WTC11 (cell line): ENCODE measurements at regions not wholly inside any gene's neighbourhood (a gene's known extent, or its start where the extent isn't known, plus 50 kb on each side); places are given as distances from the start of the nearest gene placed in this dataset.

Source experiments
- ATAC-seq: fragments of 200-7000 bp; cut with Tn5 transposase; 2 replicates; pipeline ENCODE4 v1.10.0; 2021; ENCODE audit warnings: mild to moderate bottlenecking, moderate library complexity
- CTCF ChIA-PET: fragments of 300-600 bp; sonication (Branson Sonifier 250); formaldehyde crosslinking; loops from one replicate; lab custom pipeline; 2021; ENCODE audit warnings: antibody characterized with exemption; lab: Charles Lee
- POLR2A ChIA-PET: fragments of 350-600 bp; sonication (Branson Sonifier 250); formaldehyde crosslinking; loops from one replicate; lab custom pipeline; 2021; ENCODE audit warnings: antibody characterized with exemption; lab: Charles Lee
- DNase-seq: peaks from one replicate; pipeline ENCODE4 v3.0.0; 2021; ENCODE audit warnings: low spot score
- H3K27ac Mint-ChIP-seq: 2 replicates; pipeline ENCODE4 v1.8.0; 2021; ENCODE audit warnings: mixed read lengths
- H3K27me3 Mint-ChIP-seq: 2 replicates; pipeline ENCODE4 v1.8.0; 2021; ENCODE audit warnings: low read depth, mild to moderate bottlenecking, moderate library complexity, mixed read lengths
- H3K36me3 Mint-ChIP-seq: 2 replicates; pipeline ENCODE4 v1.8.0; 2021; ENCODE audit warnings: mixed read lengths
- H3K4me1 Mint-ChIP-seq: 2 replicates; pipeline ENCODE4 v1.8.0; 2022; ENCODE audit warnings: mixed read lengths
- H3K4me3 Mint-ChIP-seq: 2 replicates; pipeline ENCODE4 v1.8.0; 2021; ENCODE audit warnings: mild to moderate bottlenecking, moderate library complexity, mixed read lengths
- H3K9me3 Mint-ChIP-seq: 2 replicates; pipeline ENCODE4 v1.8.0; 2021; ENCODE audit warnings: mixed read lengths
- AR ChIP-seq: fragments of 250-450 bp; sonication (Bioruptor Pico); IDR thresholded peaks from 2 replicates; pipeline ENCODE4 v1.9.0; 2021; ENCODE audit warnings: mild to moderate bottlenecking
- ATF1 ChIP-seq: sonication (generic); formaldehyde crosslinking; IDR thresholded peaks from 2 replicates; pipeline ENCODE4 v1.8.1; 2023; ENCODE audit warnings: mild to moderate bottlenecking, moderate library complexity, missing genetic modification reagents
- ATF3 ChIP-seq: sonication (generic); formaldehyde crosslinking; conservative IDR thresholded peaks from 2 replicates; pipeline ENCODE4 v1.8.1; 2022; ENCODE audit warnings: mild to moderate bottlenecking, missing genetic modification reagents
- CBFB ChIP-seq: sonication (generic); formaldehyde crosslinking; IDR thresholded peaks from 2 replicates; pipeline ENCODE4 v1.8.1; 2022; ENCODE audit warnings: mild to moderate bottlenecking, low read depth, missing genetic modification reagents
- CDX4 ChIP-seq: fragments of 250-450 bp; sonication (Bioruptor Pico); IDR thresholded peaks from 2 replicates; pipeline ENCODE4 v1.9.0; 2021; ENCODE audit warnings: moderate library complexity, mild to moderate bottlenecking, inconsistent platforms, borderline replicate concordance
- E2F1 ChIP-seq: sonication (generic); formaldehyde crosslinking; IDR thresholded peaks from 2 replicates; pipeline ENCODE4 v1.8.0; 2022; ENCODE audit warnings: mild to moderate bottlenecking, missing genetic modification reagents
- E2F5 ChIP-seq: sonication (generic); formaldehyde crosslinking; IDR thresholded peaks from 2 replicates; pipeline ENCODE4 v1.8.1; 2022; ENCODE audit warnings: mild to moderate bottlenecking, moderate library complexity, missing genetic modification reagents
- EMX1 ChIP-seq: fragments of 250-450 bp; sonication (Bioruptor Pico); IDR thresholded peaks from 2 replicates; pipeline ENCODE4 v1.8.0; 2021; ENCODE audit warnings: mild to moderate bottlenecking
- ETV6 ChIP-seq: sonication (generic); formaldehyde crosslinking; IDR thresholded peaks from 2 replicates; pipeline ENCODE4 v1.8.1; 2022; ENCODE audit warnings: mild to moderate bottlenecking, missing genetic modification reagents
- FOXJ3 ChIP-seq: sonication (generic); formaldehyde crosslinking; IDR thresholded peaks from 2 replicates; pipeline ENCODE4 v1.9.0; 2021; ENCODE audit warnings: missing genetic modification reagents, mild to moderate bottlenecking, borderline replicate concordance
- FOXP1 ChIP-seq: sonication (generic); formaldehyde crosslinking; IDR thresholded peaks from 2 replicates; pipeline ENCODE4 v1.8.0; 2022; ENCODE audit warnings: missing genetic modification reagents, mild to moderate bottlenecking, moderate library complexity, borderline replicate concordance
- GTF2I ChIP-seq: fragments of 250-450 bp; sonication (Bioruptor Pico); conservative IDR thresholded peaks from 2 replicates; pipeline ENCODE4 v1.4.0; 2021; ENCODE audit warnings: mild to moderate bottlenecking
- HMGA2 ChIP-seq: fragments of 250-450 bp; sonication (Bioruptor Pico); IDR thresholded peaks from 2 replicates; pipeline ENCODE4 v1.4.0; 2021; ENCODE audit warnings: mild to moderate bottlenecking, moderate library complexity
- JAZF1 ChIP-seq: fragments of 250-450 bp; sonication (Bioruptor Pico); IDR thresholded peaks from 2 replicates; pipeline ENCODE4 v1.9.0; 2021; ENCODE audit warnings: moderate library complexity, mild to moderate bottlenecking, inconsistent platforms
- JUN ChIP-seq: sonication (generic); formaldehyde crosslinking; IDR thresholded peaks from 2 replicates; pipeline ENCODE4 v1.8.0; 2023; ENCODE audit warnings: mild to moderate bottlenecking, missing genetic modification reagents
- MAX ChIP-seq: sonication (generic); formaldehyde crosslinking; IDR thresholded peaks from 2 replicates; pipeline ENCODE4 v1.8.0; 2022; ENCODE audit warnings: mild to moderate bottlenecking, missing genetic modification reagents
- MXD4 ChIP-seq: fragments of 250-450 bp; sonication (Bioruptor Pico); IDR thresholded peaks from 2 replicates; pipeline ENCODE4 v1.8.0; 2021; ENCODE audit warnings: mild to moderate bottlenecking, moderate library complexity, borderline replicate concordance
- NFYB ChIP-seq: sonication (generic); formaldehyde crosslinking; conservative IDR thresholded peaks from 2 replicates; pipeline ENCODE4 v1.8.0; 2022; ENCODE audit warnings: low read depth, missing genetic modification reagents
- NR3C1 ChIP-seq: sonication (generic); formaldehyde crosslinking; conservative IDR thresholded peaks from 2 replicates; pipeline ENCODE4 v1.8.1; 2023; ENCODE audit warnings: low read depth, mild to moderate bottlenecking, missing genetic modification reagents
- RORB ChIP-seq: fragments of 250-450 bp; sonication (Bioruptor Pico); IDR thresholded peaks from 2 replicates; pipeline ENCODE4 v1.9.0; 2021; ENCODE audit warnings: mild to moderate bottlenecking
- SOX15 ChIP-seq: fragments of 250-450 bp; sonication (Bioruptor Pico); IDR thresholded peaks from 2 replicates; pipeline ENCODE4 v1.9.0; 2021; ENCODE audit warnings: mild to moderate bottlenecking
- SP1 ChIP-seq: sonication (generic); formaldehyde crosslinking; conservative IDR thresholded peaks from 2 replicates; pipeline ENCODE4 v1.8.1; 2022; ENCODE audit warnings: missing genetic modification reagents
- TEAD1 ChIP-seq: sonication (generic); formaldehyde crosslinking; IDR thresholded peaks from 2 replicates; pipeline ENCODE4 v1.8.0; 2022; ENCODE audit warnings: mild to moderate bottlenecking, missing genetic modification reagents
- TEAD4 ChIP-seq: sonication (generic); formaldehyde crosslinking; IDR thresholded peaks from 2 replicates; pipeline ENCODE4 v1.8.0; 2022; ENCODE audit warnings: mild to moderate bottlenecking, missing genetic modification reagents
- ZNF219 ChIP-seq: sonication (generic); formaldehyde crosslinking; IDR thresholded peaks from 2 replicates; pipeline ENCODE4 v1.8.0; 2023; ENCODE audit warnings: missing genetic modification reagents, mild to moderate bottlenecking, borderline replicate concordance
- ZNF396 ChIP-seq: fragments of 250-450 bp; sonication (Bioruptor Pico); IDR thresholded peaks from 2 replicates; pipeline ENCODE4 v1.8.0; 2021; ENCODE audit warnings: mild to moderate bottlenecking, moderate library complexity, borderline replicate concordance

- TF ChIP-seq CDX4 (no peak), JUN (no peak), GTF2I (no peak), HMGA2 (no peak), E2F1 (CRISPR knock-in tag) (no peak), FOXJ3 (no peak), NFYB (no peak), ATF3 (CRISPR knock-in tag) (no peak)
- no peaks in the 10 kb centered on the region for H3K4me1 Mint-ChIP-seq
- ChIA-PET POLR2A (no interaction called here), CTCF (no interaction called here)
- 0 out of 2 replicates have a peak, but pooled peaks cover 3% of the 10 kb centered on the region for H3K9me3 Mint-ChIP-seq
- no peaks in the 10 kb centered on the region for H3K36me3 Mint-ChIP-seq
- H3K4me3 Mint-ChIP-seq = no peak overlapping the region
- H3K27ac Mint-ChIP-seq = no peak overlapping the region
- H3K27me3 Mint-ChIP-seq = no peaks in the 10 kb centered on the region; the same call in 1 of the 2 replicates
- DNase-seq (no peak), ATAC-seq (no peak)
These were observed 344.1 kb downstream of the PLK2 start for GRCh38 chr5:58115811-58116210.

GRCh38 chr5:58114324-58114723 is 345.6 kb downstream of the PLK2 start:
- ChIA-PET POLR2A (no interaction called here), CTCF (no interaction called here)
- Mint-ChIP-seq H3K4me3 (no peak overlapping the region), H3K27ac (no peak overlapping the region), H3K36me3 (no peaks in the 10 kb centered on the region), H3K27me3 (no peaks in the 10 kb centered on the region; the same call in 1 of the 2 replicates), H3K9me3 (0 out of 2 replicates have a peak, but pooled peaks cover 3% of the 10 kb centered on the region), H3K4me1 (no peaks in the 10 kb centered on the region)
- no peak for TF ChIP-seq JAZF1 (CRISPR knock-in tag)
- no peak for TF ChIP-seq ETV6
- TF ChIP-seq, all 79 proteins: peak for 0
- ATAC-seq (no peak), DNase-seq (no peak)

- Mint-ChIP-seq H3K9me3 (0 out of 2 replicates have a peak, but pooled peaks cover 3% of the 10 kb centered on the region), H3K27ac (no peak overlapping the region), H3K4me3 (no peak overlapping the region), H3K4me1 (no peaks in the 10 kb centered on the region), H3K27me3 (no peaks in the 10 kb centered on the region; the same call in 1 of the 2 replicates), H3K36me3 (no peaks in the 10 kb centered on the region)
- ATAC-seq = no peak
- no peak for DNase-seq
- POLR2A ChIA-PET = interaction anchor here (0.5 kb wide), 1 partner anchor 31 kb away, joined by 3 read pairs; no protein-coding TSS in a partner anchor
- CTCF ChIA-PET = interaction anchor here (0.9 kb wide), 1 partner anchor 346 kb away, joined by 3 read pairs; no protein-coding TSS in a partner anchor
- TF ChIP-seq ATF1 (CRISPR knock-in tag) (no peak), AR (no peak), CDX4 (no peak), SOX15 (CRISPR knock-in tag) (no peak), RORB (CRISPR knock-in tag) (no peak), ZNF396 (no peak), TEAD4 (CRISPR knock-in tag) (no peak), MAX (CRISPR knock-in tag) (no peak), EMX1 (CRISPR knock-in tag) (no peak), TEAD1 (no peak), NR3C1 (CRISPR knock-in tag) (no peak), ZNF219 (CRISPR knock-in tag) (no peak), FOXP1 (no peak), SP1 (CRISPR knock-in tag) (no peak), MXD4 (CRISPR knock-in tag) (no peak), CBFB (CRISPR knock-in tag) (no peak), NFYB (no peak), E2F5 (no peak)
These were observed 346.7 kb downstream of the PLK2 start for GRCh38 chr5:58113172-58113571.
